ENCODE measurements at regions not wholly inside any gene's neighbourhood (a gene's known extent, or its start where the extent isn't known, plus 50 kb on each side); places are given as distances from the start of the nearest gene placed in this dataset.

DNA sequence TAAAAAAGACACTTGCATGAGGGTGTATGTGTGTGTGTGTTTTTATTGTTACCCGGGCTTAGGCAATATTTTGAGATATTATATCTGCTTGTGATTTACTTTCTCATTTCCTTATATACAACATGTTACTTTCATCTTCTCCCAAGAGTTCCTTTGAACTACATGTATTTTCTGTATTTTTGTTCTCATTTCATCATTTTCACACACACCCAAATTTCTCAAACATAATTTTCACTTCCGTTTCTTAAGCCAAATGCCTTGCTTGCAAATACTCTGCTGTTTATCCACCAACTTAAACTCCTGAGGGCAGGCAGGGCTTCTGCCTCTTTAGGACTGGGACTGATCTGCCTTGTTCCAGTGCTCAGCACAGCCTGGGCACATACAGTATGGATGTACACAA lies 69.3 kb upstream of the FYN start:
- TF ChIP-seq, protein P1, sequence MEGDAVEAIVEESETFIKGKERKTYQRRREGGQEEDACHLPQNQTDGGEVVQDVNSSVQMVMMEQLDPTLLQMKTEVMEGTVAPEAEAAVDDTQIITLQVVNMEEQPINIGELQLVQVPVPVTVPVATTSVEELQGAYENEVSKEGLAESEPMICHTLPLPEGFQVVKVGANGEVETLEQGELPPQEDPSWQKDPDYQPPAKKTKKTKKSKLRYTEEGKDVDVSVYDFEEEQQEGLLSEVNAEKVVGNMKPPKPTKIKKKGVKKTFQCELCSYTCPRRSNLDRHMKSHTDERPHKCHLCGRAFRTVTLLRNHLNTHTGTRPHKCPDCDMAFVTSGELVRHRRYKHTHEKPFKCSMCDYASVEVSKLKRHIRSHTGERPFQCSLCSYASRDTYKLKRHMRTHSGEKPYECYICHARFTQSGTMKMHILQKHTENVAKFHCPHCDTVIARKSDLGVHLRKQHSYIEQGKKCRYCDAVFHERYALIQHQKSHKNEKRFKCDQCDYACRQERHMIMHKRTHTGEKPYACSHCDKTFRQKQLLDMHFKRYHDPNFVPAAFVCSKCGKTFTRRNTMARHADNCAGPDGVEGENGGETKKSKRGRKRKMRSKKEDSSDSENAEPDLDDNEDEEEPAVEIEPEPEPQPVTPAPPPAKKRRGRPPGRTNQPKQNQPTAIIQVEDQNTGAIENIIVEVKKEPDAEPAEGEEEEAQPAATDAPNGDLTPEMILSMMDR (IDR thresholded peaks at IDR 0.05) = no peak
- TF ChIP-seq POLR2A (IDR thresholded peaks at IDR 0.05) (no peak), EP300 (IDR thresholded peaks at IDR 0.05) (no peak), POLR2AphosphoS5 (IDR thresholded peaks at IDR 0.05) (no peak)

All from stomach (tissue), 4 donors.